Mesenchymal stem cell (in vitro differentiated cells and primary cell): ENCODE measurements at regions not wholly inside any gene's neighbourhood (a gene's known extent, or its start where the extent isn't known, plus 50 kb on each side); places are given as distances from the start of the nearest gene placed in this dataset.
"Not testable (repeated sequence)": the region's sequence is repeated elsewhere in the genome, so short reads cannot be mapped to it uniquely, and the experiment has no call there.

Source experiments
- DNase-seq: peaks from one replicate; pipeline ENCODE4 v3.0.0-alpha.2; 2013
- H2AFZ ChIP-seq: one replicate; pipeline ENCODE4 v1.6.1; 2013; ENCODE audit warnings: low read depth, mild to moderate bottlenecking, control low read depth, inconsistent platforms, low read length, moderate library complexity
- H2AK5ac ChIP-seq: 2 replicates; pipeline ENCODE4 v1.6.1; 2013; ENCODE audit warnings: low read length, moderate library complexity, mild to moderate bottlenecking, inconsistent platforms; ENCODE audit not compliant: severe bottlenecking
- H2BK120ac ChIP-seq: one replicate; pipeline ENCODE4 v1.6.1; 2013; ENCODE audit warnings: low read depth, mild to moderate bottlenecking, inconsistent platforms, low read length, moderate library complexity
- H2BK12ac ChIP-seq, 2 experiments: one replicate each; pipeline ENCODE4 v1.6.1; 2013; ENCODE audit warnings: inconsistent platforms in 2 of 2, low read length in 2 of 2, mild to moderate bottlenecking in 2 of 2, moderate library complexity in 2 of 2, control low read depth in 1 of 2
- H2BK15ac ChIP-seq: one replicate; pipeline ENCODE4 v1.6.1; 2013; ENCODE audit warnings: mild to moderate bottlenecking, low read depth, inconsistent platforms; ENCODE audit not compliant: poor library complexity, severe bottlenecking
- H2BK5ac ChIP-seq: 2 replicates; pipeline ENCODE4 v1.6.1; 2013; ENCODE audit warnings: low read depth, mild to moderate bottlenecking, low read length, control low read depth, inconsistent platforms; ENCODE audit not compliant: poor library complexity, severe bottlenecking
- H3K14ac ChIP-seq, 2 experiments: one replicate each; pipeline ENCODE4 v1.6.1; 2013; ENCODE audit warnings: inconsistent platforms in 2 of 2, low read length in 2 of 2, control low read depth in 1 of 2, mild to moderate bottlenecking in 1 of 2, moderate library complexity in 1 of 2
- H3K18ac ChIP-seq, 2 experiments: one replicate each; pipeline ENCODE4 v1.6.1; 2013; ENCODE audit warnings: inconsistent platforms in 2 of 2, low read length in 2 of 2, control low read depth in 1 of 2, low read depth in 1 of 2, mild to moderate bottlenecking in 1 of 2
- H3K23ac ChIP-seq, 2 experiments: one replicate each; pipeline ENCODE4 v1.6.1; 2013; ENCODE audit warnings: inconsistent platforms in 2 of 2, low read length in 2 of 2, mild to moderate bottlenecking in 2 of 2, moderate library complexity in 2 of 2, control low read depth in 1 of 2
- H3K27ac ChIP-seq: 2 replicates; pipeline ENCODE4 v1.5.1; 2013; ENCODE audit warnings: mild to moderate bottlenecking, moderate library complexity, low read length, control low read depth, inconsistent platforms; ENCODE audit not compliant: poor library complexity, severe bottlenecking
- H3K27me3 ChIP-seq, 2 experiments: 2 replicates each; pipeline versions ENCODE4 v1.6.1 to v1.7.0; 2013; ENCODE audit warnings: low read length in 2 of 2, mild to moderate bottlenecking in 2 of 2, moderate library complexity in 2 of 2, control low read depth in 1 of 2, inconsistent platforms in 1 of 2; ENCODE audit not compliant: control insufficient read depth in 1 of 2, insufficient read depth in 1 of 2
- H3K36me3 ChIP-seq, 2 experiments: 2 replicates each; pipeline versions ENCODE4 v1.6.1 to v1.7.0; 2013; ENCODE audit warnings: low read length in 2 of 2, control low read depth in 1 of 2, inconsistent platforms in 1 of 2, low read depth in 1 of 2, mild to moderate bottlenecking in 1 of 2; ENCODE audit not compliant: insufficient read depth in 2 of 2, control insufficient read depth in 1 of 2
- H3K4ac ChIP-seq, 2 experiments: one replicate each; pipeline ENCODE4 v1.6.1; 2013; ENCODE audit warnings: inconsistent platforms in 2 of 2, low read length in 2 of 2, mild to moderate bottlenecking in 2 of 2, moderate library complexity in 2 of 2, control low read depth in 1 of 2, low read depth in 1 of 2
- H3K4me1 ChIP-seq: 2 replicates; pipeline ENCODE4 v1.6.1; 2013; ENCODE audit warnings: low read depth, low read length, control low read depth; ENCODE audit not compliant: control insufficient read depth, insufficient read depth
- H3K4me2 ChIP-seq: 2 replicates; pipeline ENCODE4 v1.6.1; 2013; ENCODE audit warnings: low read length, mild to moderate bottlenecking, inconsistent platforms; ENCODE audit not compliant: poor library complexity, severe bottlenecking
- H3K4me3 ChIP-seq, 2 experiments: 2 replicates each; pipeline versions ENCODE4 v1.5.1 to v1.7.0; 2013; ENCODE audit warnings: low read length in 2 of 2, mild to moderate bottlenecking in 2 of 2, control low read depth in 1 of 2, low read depth in 1 of 2; ENCODE audit not compliant: insufficient read depth in 1 of 2
- H3K79me1 ChIP-seq: replicated peaks from 2 replicates; pipeline ENCODE4 v1.6.1; 2013; ENCODE audit warnings: mild to moderate bottlenecking, control low read depth, low read length, inconsistent platforms; ENCODE audit not compliant: poor library complexity, severe bottlenecking
- H3K9ac ChIP-seq: 2 replicates; pipeline ENCODE4 v1.7.0; 2013; ENCODE audit warnings: mild to moderate bottlenecking, low read length, moderate library complexity
- H3K9me3 ChIP-seq: 2 replicates; pipeline ENCODE4 v1.7.0; 2013; ENCODE audit warnings: mild to moderate bottlenecking, low read length; ENCODE audit not compliant: control insufficient read depth
- H4K8ac ChIP-seq: one replicate; pipeline ENCODE4 v1.6.1; 2013; ENCODE audit warnings: inconsistent platforms, mild to moderate bottlenecking, low read length, moderate library complexity
- H4K91ac ChIP-seq: one replicate; pipeline ENCODE4 v1.6.1; 2013; ENCODE audit warnings: mild to moderate bottlenecking, low read length, inconsistent platforms
- WGBS: methylation state at CpG from one replicate; pipeline ENCODE4 v1.1.7; 2013; ENCODE audit warnings: mixed read lengths; 5-methylcytosine and 5-hydroxymethylcytosine counted together

DNA sequence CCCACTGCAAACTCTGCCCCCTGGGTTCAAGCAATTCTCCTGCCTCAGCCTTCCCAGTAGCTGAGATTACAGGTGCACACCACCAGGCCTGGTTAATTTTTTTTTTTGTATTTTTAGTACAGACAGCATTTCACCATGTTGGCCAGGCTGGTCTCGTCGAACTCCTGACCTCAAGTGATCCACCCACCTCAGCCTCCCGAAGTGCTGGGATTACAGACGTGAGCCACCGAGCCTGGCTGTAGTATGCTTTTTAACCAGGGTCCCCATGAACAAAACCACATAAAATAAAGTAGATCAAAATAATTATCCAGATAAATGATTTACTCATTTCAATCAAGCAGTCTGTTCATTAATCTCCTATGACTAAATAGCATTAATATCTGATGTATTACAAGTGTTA, 2144.0 kb downstream of the TP53TG3F start:
- H3K4ac ChIP-seq, H2BK5ac ChIP-seq, H3K18ac ChIP-seq, H2BK12ac ChIP-seq, H3K79me1 ChIP-seq, H2AK5ac ChIP-seq, H3K27ac ChIP-seq, H3K4me3 ChIP-seq, H3K27me3 ChIP-seq, H3K36me3 ChIP-seq, H3K4me2 ChIP-seq, H3K9me3 ChIP-seq, DNase-seq, H4K91ac ChIP-seq, H2AFZ ChIP-seq, H3K23ac ChIP-seq, H3K14ac ChIP-seq, H3K4me1 ChIP-seq, H2BK15ac ChIP-seq, H3K9ac ChIP-seq, H2BK120ac ChIP-seq, H4K8ac ChIP-seq: not testable (repeated sequence)
- WGBS = 76% methylated on average over 4 of the region's 5 CpGs

DNA sequence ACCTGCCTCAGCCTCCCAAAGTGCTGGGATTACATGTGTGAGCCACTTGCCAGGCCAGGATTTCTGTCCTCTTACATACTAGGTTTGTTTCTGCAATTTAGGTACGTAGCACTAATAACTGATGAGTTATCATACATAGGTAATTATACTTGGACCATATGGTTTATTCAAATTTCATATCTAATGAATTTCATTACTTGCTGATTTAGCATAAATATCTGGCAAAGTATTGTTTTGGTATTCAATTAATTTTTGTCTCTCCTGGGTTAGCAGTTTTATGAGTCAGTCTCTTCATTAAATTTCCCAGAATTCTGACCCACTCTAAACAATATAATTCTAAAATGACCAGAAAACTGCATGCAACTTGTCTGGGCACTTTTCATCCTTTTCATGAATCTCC, 2146.5 kb downstream of the TP53TG3F start:
- H3K36me3 ChIP-seq = no peaks in the 10 kb centered on the region
- no peak overlapping the region for H3K27ac ChIP-seq
- H4K91ac ChIP-seq = no peak overlapping the region
- DNase-seq = no peak
- H3K27me3 ChIP-seq = no peaks in the 10 kb centered on the region
- H3K4me3 ChIP-seq = no peak overlapping the region
- no peak overlapping the region for H2AK5ac ChIP-seq
- H2BK120ac ChIP-seq = no peak overlapping the region
- H3K14ac ChIP-seq = no peak overlapping the region
- H2BK15ac ChIP-seq = no peak overlapping the region
- no peak overlapping the region for H2AFZ ChIP-seq
- H4K8ac ChIP-seq = no peak overlapping the region
- no peak overlapping the region for H3K9ac ChIP-seq
- no peaks in the 10 kb centered on the region for H3K4me1 ChIP-seq
- no peaks in the 10 kb centered on the region for H3K79me1 ChIP-seq
- no peak overlapping the region for H2BK12ac ChIP-seq
- H3K4me2 ChIP-seq = no peak overlapping the region
- no peak overlapping the region for H3K23ac ChIP-seq
- no peak overlapping the region for H3K4ac ChIP-seq
- H3K18ac ChIP-seq = no peak overlapping the region
- no CpG with 5 or more reads among the region's 1 CpG for WGBS
- H3K9me3 ChIP-seq = peaks cover 4% of the 10 kb centered on the region
- no peak overlapping the region for H2BK5ac ChIP-seq

DNA sequence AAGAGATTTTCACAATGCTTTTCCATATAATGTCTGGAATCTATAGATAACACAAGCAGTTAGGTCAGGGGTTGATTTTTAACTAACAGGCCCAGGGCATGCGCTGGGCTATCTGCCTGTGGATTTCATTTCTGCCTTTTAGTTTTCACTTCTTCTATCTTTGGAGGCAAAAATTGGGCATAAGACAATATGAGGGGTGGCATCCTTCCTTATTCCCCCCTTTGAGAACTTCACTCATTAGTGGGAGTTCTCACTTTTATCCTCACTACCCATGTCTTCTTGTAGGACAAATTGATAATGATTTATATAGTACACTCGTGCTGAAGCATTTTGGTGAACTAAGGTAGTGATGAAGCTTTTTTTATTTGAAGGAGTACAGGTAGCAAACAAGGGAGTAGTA, 2155.5 kb downstream of the TP53TG3F start:
- not testable (repeated sequence) for H3K27ac ChIP-seq, H3K14ac ChIP-seq, H3K9ac ChIP-seq, H2BK15ac ChIP-seq, H2BK5ac ChIP-seq, H3K4ac ChIP-seq, H2BK120ac ChIP-seq, H3K79me1 ChIP-seq, H4K91ac ChIP-seq, H3K4me3 ChIP-seq, H2BK12ac ChIP-seq, H3K4me2 ChIP-seq, H2AK5ac ChIP-seq, H2AFZ ChIP-seq, H3K36me3 ChIP-seq, H3K18ac ChIP-seq, H4K8ac ChIP-seq, H3K27me3 ChIP-seq, H3K23ac ChIP-seq, DNase-seq, H3K4me1 ChIP-seq
- H3K9me3 ChIP-seq = peaks cover 15% of the 10 kb centered on the region
- WGBS = 100% methylated on average over 1 of the region's 2 CpGs

DNA sequence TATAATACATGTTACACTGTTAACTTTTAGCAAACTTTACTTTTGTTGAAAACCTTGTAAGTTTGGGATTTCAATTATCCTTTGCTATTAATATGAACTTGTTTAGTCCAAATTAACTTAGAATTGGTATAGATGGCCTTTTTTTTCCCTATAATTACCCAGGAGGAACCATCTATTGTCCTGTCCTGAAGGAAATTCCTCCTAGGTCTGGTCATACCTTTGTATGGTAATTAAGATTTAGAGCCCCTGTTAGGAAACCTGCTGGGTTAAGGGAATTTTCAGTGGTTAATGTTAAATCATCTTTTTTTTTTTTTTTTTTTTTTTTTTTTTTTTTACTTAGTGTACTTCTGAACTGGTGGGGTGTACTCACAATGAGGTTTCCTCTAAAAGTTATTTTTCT, 2159.8 kb downstream of the TP53TG3F start:
- H3K27ac ChIP-seq, H2AFZ ChIP-seq, H2BK12ac ChIP-seq, H3K4me2 ChIP-seq, H3K14ac ChIP-seq, H3K4me3 ChIP-seq, H2BK15ac ChIP-seq, DNase-seq, H3K4ac ChIP-seq, H3K9ac ChIP-seq, H2BK5ac ChIP-seq, H3K4me1 ChIP-seq, H3K18ac ChIP-seq, H2BK120ac ChIP-seq, H2AK5ac ChIP-seq, H4K91ac ChIP-seq, H3K23ac ChIP-seq, H3K27me3 ChIP-seq, H3K36me3 ChIP-seq, H4K8ac ChIP-seq, H3K79me1 ChIP-seq: not testable (repeated sequence)
- H3K9me3 ChIP-seq = peaks cover 24% of the 10 kb centered on the region
